GM13976 (cell line): ENCODE measurements at regions not wholly inside any gene's neighbourhood (a gene's known extent, or its start where the extent isn't known, plus 50 kb on each side); places are given as distances from the start of the nearest gene placed in this dataset.

ENCODE experiments used
- DNase-seq: peaks from one replicate; pipeline ENCODE4 v3.0.0; 2012; ENCODE audit warnings: low spot score
- in situ Hi-C: fragments of 300-500 bp; cut with MboI; formaldehyde crosslinking; loops from one replicate; pipeline ENCODE4 v1.12.0; 2022; ENCODE audit warnings: low sequenced_read_pairs, mixed read lengths, inconsistent platforms; ENCODE audit not compliant: unreplicated experiment
- TF ChIP-seq, protein P1 (sequence below): IDR thresholded peaks from 2 replicates; pipeline ENCODE4 v1.5.1; 2012; ENCODE audit warnings: borderline replicate concordance, mild to moderate bottlenecking; ENCODE audit not compliant: insufficient read depth; ENCODE audit errors: extremely low read depth, missing control alignments, control extremely low read depth

DNA sequence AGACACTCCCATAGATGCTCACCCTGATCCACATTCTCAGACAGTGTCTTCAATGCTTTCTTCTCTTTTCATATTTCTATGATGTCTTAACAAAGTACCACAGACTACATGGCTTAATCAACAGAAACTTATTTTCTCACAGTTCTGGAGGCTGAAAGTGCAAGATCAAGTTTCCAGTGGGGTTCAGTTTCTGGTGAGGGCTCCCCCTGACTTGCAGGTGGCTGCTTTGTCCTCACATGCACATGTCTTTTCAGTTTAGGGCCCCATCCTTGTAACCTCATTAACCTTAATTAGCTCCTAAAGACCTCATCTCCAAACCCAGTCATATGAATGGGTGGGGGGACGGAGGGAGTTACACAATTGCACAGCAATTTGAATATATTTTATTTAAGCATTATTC, 335.8 kb downstream of the AASDHPPT start:
- TF ChIP-seq, protein P1, sequence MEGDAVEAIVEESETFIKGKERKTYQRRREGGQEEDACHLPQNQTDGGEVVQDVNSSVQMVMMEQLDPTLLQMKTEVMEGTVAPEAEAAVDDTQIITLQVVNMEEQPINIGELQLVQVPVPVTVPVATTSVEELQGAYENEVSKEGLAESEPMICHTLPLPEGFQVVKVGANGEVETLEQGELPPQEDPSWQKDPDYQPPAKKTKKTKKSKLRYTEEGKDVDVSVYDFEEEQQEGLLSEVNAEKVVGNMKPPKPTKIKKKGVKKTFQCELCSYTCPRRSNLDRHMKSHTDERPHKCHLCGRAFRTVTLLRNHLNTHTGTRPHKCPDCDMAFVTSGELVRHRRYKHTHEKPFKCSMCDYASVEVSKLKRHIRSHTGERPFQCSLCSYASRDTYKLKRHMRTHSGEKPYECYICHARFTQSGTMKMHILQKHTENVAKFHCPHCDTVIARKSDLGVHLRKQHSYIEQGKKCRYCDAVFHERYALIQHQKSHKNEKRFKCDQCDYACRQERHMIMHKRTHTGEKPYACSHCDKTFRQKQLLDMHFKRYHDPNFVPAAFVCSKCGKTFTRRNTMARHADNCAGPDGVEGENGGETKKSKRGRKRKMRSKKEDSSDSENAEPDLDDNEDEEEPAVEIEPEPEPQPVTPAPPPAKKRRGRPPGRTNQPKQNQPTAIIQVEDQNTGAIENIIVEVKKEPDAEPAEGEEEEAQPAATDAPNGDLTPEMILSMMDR = no peak
- no peak for DNase-seq
- in situ Hi-C loops = no loop called here

DNA sequence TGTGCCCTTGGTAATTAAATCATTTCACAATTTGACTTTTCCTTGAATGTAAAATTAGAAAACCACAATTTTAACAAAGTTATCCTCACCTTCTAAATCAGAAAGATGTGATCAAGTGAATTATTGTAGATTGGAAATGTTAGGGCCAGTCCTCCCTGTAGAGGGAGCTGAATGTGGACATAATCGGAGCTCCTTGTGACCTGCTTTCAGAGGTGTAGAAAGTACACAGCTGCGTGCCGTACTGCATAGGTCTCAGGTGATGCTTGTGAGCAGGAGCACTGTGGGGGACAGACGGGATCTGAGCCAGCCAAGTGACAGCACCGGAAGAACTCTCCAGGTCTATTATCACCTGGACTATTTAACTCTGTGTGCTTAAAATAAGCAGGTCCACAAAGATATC, 338.0 kb downstream of the AASDHPPT start:
- in situ Hi-C loops = no loop called here
- TF ChIP-seq, protein P1 = no peak
- no peak for DNase-seq

DNA sequence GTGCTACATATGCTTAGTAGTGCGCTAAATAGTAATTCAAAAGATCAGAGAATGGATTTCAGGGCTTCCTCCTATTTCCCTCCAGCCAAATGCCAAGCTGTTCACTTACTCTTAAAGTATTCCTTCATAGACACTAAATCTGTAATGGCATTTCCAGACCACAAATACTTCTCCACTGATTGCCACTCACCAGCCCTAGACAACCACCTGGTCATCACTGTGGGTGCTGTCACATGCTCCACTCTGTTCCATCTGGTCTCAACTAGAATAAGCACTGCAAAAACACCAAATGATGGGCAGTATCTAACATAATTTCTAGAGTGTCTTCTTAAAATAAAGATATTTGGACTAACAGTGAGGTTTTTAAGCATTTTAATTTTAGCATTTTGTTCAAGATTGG, 341.3 kb downstream of the AASDHPPT start:
- DNase-seq = no peak
- TF ChIP-seq, protein P1 = no peak
- in situ Hi-C loops = no loop called here

DNA sequence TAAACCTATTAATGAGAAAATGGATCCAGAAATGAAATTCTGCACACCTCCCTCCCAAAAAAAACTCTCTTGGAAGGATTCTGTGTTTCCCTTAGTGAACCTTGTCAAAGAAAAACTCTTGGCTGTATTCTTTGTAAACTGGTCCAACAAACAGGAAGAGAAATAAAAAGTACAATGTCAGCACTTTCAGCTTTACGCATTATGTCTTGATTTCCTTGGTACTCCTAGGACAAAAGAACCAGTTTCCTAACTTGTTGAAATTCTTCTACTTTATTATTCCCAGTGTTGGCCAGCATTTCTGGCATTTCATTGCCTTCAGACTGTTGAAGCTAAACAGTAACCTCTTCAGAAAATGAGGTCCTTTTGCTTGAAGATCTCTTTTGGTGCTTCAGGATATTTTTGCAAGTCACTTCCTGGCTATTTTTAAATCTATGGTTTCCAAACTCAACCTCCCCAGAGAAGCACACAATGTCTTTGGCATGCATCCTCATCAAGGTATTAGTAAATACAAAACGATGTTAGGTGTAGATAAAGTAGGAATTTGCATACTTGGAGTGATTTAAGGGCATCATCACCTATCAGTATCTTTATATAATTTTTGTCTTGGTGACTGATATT, 342.7 kb downstream of the AASDHPPT start:
- no peak for DNase-seq
- in situ Hi-C loops = no loop called here
- TF ChIP-seq, protein P1 = no peak

DNA sequence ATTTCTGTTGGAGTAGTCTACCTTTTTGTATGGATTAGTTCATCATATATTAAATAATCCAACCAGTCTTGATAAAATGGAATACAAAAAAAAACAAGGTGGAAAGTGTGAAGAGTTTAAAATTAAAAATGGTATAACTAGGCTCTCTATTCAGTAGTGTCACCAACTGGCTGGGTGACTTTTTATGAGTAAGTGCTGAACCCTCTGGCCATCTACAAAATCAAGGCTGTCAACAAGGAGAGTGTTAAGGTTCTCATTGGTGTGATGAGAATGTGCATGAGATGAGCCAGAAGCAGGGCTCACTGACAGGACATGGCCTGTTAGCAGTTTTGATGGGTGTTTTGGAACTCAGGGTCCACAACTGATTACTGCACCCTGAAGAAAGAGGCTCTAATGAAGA, 343.2 kb downstream of the AASDHPPT start:
- TF ChIP-seq, protein P1 = no peak
- DNase-seq = no peak
- in situ Hi-C loops = no loop called here

DNA sequence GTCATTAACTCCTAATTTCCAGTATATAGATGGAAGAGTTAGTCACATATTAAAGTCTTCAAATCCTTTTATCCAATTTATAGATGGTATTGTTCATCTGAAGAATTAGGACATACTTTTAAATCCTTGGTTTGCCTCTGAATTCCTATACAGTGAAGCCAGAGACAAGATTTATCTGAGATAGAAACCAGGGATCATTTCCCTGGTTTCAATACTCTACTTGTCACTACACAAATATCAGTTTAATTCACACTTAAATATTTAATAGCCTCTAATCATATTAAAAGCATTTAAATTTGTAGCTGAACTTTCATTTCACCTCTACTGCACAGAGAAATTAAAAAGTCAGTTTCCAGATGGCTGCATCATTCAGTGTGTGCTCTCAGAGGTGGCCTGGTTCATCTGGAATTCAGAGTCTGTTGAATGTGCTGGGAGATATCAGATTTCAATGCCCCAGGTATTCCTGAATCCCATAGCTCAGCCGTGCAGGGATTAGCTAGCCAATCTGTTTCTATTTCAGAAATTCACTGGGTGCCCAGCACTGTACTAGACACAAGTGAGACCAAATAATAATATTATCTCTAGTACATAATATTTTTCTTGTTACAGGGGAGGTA, 344.3 kb downstream of the AASDHPPT start:
- in situ Hi-C loops = no loop called here
- TF ChIP-seq, protein P1 = no peak
- DNase-seq = no peak
